HG02885 (cell line): ENCODE measurements at regions not wholly inside any gene's neighbourhood (a gene's known extent, or its start where the extent isn't known, plus 50 kb on each side); places are given as distances from the start of the nearest gene placed in this dataset.
"Not testable (repeated sequence)": the region's sequence is repeated elsewhere in the genome, so short reads cannot be mapped to it uniquely, and the experiment has no call there.

Source experiments
- ATAC-seq: cut with Tn5 transposase; IDR thresholded peaks from one replicate; pipeline ENCODE4 v1.9.1; 2021; ENCODE audit warnings: mild to moderate bottlenecking; ENCODE audit not compliant: unreplicated experiment, poor library complexity

DNA sequence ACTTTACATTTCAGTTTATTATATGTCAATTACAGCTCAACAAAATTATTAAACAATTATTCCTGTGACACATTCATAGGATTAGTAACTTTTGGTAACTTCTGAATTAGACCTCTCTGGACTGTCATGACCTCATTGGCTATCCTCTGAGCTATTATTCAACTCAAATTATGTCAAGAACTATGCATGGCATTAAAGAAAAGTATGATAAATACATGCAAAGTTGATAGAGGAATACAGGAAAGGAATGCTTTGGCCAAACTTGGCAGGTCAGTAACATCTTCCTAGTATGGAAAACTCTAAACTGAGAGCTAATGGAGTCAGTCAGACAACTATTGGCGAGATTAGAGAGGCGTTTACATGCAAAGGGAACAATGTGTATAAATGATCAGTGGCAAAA lies 158.4 kb downstream of the DUSP10 start:
- ATAC-seq: no peak

DNA sequence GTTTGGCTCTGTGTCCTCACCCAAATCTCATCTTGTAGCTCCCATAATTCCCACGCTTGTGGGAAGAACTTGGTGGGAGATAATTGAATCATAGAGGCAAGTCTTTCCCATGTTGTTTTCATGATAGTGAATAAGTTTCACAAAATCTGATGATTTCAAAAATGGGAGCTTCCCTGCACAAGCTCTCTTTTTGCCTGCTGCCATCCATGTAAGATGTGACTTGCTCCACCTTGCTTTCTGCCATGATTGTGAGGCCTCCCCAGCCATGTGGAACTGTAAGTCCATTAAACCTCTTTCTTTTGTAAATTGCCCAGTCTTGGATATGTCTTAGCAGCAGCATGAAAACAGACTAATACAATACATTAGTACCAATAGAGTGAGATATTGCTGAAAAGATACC lies 154.9 kb downstream of the DUSP10 start:
- ATAC-seq: not testable (repeated sequence)

DNA sequence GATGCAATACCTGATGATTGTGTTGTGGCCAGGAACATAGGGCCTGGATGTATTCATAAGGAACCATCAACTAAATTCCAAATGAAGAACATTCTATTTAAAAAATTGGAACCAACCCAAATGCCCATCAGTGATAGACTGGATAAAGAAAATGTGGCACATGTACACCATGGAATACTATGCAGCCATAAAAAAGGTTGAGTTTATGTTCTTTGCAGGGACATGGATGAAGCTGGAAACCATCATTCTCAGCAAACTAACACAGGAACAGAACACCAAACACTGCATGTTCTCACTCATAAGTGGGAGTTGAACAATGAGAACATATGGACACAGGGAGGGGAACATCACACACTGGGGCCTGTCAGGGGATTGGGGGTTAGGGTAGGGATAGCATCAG lies 150.6 kb downstream of the DUSP10 start:
- ATAC-seq: not testable (repeated sequence)

DNA sequence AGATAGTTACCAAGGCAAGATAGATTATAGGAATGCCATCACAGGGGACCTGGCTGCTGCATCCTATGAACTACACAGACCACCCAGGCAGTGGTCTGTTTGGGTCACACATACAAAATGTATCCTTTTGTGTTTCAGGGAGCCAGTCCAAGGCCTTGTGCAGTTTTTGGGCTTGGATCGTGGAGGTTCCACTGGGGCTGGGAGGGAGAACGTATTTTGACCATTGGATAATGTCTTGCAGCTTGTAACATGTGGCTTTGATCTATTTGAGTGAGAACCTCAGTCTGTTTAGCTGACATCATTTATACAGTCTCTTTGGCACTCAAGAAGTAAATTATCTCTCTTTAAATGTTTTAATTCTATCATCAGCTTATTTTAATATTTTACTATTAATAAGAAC lies 147.3 kb downstream of the DUSP10 start:
- no peak for ATAC-seq

DNA sequence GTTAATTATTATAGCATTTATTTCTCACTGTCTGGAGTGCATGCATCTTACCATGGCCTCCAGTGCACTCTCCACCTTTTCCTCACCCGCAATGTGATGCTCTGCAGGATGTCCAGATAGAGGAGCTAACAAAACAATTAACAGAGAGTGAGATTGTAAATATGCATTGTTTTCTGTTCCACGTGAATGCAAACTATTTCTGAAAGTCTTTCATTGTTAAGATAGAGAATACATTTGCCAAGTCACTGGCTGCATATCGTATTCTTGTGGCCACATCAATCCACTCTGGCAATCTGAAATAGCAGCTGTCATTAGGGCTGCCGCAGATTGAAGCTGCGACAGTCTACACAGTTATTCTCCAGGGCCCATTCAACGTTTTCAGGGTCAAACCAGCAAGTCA lies 143.8 kb downstream of the DUSP10 start:
- ATAC-seq: no peak

DNA sequence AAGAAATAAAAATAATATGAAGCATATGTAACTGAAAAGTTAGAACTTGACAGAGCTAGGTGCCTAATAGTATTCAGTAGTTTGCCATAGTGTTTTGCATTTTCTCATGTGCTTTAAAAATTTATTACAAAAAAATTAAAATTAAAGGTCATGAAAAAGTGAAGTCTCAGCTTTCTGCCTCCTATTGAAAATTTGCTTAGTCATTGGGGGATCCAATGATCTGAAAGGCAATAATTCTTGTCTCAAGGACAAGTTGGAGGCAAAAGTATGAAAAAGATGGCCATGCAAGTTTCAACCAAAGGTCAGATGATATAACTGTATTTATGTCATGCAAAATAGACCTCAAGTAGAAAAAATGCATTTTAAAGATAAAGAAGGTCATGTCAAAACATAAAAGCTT lies 140.7 kb downstream of the DUSP10 start:
- ATAC-seq: no peak

DNA sequence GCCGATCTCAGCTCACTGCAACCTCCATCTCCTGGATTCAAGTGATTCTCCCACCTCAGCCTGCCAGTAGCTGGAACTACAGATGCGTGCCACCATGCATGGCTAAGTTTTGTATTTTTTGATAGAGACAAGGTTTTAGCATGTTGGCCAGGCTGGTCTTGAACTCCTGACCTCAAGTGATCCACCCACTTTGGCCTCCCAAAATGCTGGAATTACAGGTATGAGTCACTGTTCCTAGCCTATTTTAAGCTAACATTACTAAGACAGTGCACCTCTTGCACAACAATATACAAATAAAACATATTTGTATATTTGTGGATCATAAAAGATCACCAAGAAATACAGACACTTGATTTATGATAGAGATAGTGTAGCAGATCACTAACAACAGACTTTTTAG lies 139.1 kb downstream of the DUSP10 start:
- no peak for ATAC-seq

DNA sequence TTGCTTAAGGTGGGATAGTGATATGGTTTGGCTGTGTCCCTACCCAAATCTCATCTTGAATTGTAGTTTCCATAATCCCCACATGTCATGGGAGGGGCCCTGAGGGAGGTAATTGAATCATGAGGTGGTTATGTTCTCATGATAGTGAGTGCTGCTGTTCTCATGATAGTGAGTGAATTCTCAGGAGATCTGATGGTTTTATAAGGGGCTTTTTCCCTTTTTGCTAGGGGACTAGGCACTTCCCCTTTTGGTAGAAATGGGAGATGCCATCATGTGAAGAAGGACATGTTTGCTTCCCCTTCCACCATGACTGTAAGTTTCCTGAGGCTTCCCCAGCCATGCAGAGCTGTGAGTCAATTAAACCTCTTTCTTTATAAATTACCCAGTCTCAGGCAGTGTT lies 137.5 kb downstream of the DUSP10 start:
- not testable (repeated sequence) for ATAC-seq

DNA sequence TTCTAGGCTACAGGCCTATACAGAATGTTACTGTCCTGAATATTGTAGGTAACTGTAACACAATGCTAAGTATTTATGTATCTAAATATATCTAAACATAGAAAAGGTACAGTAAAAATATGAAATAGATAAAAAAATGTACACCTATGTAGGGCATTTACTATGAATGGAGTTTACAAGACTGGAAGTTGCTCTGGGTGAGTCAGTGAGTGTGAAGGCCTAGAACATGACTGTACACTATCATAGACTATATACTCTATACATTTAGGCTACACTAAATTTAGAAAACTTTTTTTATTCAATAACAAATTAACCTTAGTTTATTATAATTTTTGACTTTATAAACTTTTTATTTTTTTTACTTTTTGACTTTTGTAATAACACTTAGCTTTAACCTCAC lies 136.9 kb downstream of the DUSP10 start:
- no peak for ATAC-seq

DNA sequence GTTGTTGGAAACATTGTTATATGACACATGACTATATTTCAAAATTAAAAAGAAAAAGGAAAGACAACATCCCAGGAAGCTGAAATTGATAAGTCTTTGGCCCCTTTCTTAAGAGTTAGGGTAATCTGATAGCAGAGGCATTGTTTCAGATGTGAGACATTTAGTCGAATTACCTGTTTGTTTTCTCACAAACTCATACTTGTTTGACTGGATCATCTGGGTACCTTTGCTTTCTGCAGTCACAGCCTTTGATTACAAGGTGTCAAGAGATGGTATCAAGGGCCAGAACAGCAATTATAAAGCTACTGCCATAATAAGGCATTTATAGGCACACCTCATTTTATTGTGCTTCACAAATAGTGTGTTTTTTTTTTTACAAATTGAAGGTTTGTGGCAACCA lies 136.3 kb downstream of the DUSP10 start:
- ATAC-seq: no peak

DNA sequence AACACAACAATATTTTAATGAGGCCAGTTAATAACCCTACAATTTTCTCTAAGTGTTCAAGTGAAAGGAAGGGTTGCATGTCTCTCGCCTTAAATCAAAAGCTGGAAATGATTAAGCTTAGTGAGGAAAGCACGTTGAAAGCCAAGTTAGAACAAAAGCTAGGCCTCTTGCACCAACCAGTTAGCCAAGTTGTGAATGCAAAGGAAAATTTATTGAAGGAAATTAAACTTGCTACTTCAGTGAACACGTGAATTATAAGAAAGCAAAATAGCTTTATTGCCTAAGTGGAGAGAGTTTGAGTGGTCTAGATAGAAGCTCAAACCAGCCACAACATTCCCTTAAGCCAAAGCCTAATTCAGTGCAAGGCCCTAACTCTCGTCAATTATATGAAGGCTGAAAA lies 135.6 kb downstream of the DUSP10 start:
- no peak for ATAC-seq

DNA sequence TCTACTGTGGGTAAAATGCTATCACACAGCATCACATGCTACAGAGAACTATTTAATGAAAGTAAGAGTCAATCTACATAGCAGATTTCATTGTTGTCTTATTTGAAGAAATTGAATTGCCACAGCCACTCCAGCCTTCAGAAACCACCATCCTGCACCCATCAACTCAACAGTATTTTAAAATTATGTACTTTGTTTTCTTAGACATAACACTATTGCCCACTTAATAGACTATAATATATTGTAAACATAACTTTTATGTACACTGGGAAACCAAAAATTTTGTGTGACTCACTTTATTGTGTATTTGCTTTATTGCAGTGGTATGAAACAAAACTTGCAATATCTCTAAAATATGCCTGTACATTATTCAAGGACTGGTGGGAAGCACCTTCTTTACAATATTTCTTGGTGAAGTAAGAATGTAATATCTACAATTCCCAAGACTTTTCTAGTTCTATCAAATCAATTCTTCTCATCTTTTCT lies 133.0 kb downstream of the DUSP10 start:
- no peak for ATAC-seq

DNA sequence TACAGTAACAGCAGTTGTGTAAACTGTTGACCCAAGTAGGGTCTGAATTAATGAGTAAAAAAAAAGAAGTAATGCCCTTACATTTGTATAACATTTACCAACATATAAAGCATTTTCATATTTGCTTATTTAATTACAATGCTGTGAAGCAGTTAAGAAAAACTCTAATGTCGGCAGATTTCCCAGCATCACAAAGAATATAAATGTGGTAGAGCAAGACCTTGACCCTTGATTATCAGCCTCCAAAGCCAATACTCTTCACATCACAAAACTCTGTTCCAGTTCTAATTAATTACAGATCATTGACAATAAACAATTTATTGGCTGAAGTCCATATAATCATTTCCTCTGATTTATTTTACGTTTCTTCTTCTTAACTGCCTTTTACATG lies 130.2 kb downstream of the DUSP10 start:
- no peak for ATAC-seq

DNA sequence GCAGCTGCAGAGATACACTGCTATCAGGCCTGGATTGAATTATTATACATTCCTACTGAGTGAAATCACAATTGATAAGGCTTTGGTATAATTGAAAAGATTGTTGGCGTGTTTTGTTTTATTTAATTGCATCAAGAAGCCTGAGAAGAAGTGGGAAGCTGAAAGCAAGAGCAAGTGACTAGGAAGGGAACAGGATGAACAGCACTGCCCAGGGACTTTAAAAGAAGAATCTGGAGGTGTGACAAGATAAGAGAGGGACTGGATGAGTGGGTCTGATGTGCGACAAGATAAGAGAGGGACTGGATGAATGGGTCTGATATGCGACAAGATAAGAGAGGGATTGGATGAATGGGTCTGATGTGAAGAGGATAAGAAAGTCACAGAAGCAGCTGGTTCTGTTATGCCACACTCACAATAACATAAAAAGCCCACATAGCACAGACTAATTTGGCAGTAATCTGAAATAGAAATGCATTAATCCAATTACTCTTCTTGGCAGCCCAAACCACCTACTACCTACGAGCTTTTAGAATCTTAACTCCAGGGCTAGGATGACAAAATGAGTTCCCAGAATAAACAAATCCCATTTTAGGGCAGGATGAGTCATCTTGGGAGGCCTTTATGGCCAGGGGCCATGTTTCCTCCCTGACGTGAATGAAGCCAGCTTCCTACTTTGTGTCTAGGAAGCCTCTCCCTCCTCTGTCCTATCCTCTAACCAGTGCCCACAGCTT lies 129.7 kb downstream of the DUSP10 start:
- no peak for ATAC-seq

DNA sequence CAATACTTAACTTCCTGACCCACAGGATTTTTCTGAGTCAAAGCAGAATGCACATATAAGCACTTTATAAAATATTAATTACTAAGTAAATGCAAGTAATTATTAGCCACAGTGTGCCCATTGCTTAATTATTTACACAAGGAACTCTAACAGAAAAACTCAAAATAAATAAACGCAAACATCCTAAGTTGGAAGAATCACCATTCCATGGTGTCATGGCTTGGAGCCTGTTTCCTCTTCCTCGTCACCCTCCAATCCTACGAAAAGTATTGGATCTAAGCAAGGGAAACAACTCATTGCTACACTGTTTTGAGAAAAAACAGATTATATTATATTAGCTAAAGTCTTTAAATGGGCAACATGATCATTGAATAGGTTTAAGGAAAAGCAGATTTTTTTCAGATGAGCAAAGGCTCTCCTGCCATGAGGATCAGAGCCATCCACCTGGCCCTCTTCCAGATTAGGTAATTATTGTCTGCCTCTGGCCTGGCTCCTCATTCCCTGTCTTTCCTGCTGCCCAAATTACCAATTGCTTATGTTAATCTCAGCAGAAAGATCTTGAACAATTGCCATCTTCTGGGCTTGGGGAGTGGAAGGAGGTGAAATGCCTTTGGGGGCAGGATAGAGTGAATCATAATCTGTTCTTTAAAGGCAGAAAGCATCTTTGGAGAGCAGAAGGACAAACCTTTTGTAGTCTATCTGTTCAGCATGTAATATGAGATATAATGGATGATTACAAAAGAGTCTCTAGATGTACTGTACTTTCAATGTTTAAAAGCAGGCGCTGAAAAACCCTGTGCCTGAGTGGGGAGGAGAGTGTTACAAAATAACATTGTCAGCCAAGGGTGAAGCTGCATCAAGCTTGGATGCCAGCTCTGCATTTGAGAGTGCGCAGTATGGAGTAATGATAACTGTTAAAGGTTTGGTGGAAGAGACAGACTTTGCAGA lies 121.2 kb downstream of the DUSP10 start:
- no peak for ATAC-seq

DNA sequence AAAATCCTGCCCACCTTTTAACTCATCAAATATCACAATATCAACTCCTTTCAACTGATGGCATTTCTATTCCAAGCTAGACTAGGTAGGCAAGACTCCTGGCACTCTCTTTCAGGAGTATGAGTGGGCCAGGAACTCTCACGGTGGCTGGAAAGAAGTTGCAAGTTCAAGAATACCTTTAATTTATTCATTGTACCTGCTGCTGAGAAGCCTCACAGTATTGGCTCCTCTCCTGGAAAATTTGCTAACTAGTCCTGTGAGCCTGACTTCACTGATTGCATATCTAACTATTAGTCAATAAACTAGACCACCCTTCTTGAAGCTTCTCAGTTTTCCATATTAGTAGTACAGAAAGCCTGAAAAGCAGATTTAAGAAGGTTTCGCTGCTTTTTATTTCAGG lies 120.2 kb downstream of the DUSP10 start:
- ATAC-seq: no peak

DNA sequence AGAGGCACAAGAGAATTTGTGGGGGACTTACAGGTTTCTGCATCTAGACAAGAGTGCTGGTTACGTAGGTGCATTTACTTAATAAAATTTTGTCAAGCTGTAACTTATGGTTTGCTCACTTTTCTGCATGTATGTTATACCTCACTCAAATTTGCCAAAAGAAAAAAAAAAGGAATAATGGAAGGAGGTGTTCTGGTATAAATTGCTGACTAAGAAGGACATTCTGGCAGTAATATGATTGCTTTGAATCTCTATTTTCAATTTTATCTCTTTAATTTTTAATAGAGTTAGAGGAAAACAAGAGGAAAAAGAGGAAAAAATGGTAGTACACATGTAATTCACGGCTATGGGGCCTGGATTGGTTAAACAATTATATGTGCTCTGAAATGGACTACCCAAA lies 119.5 kb downstream of the DUSP10 start:
- ATAC-seq: no peak

DNA sequence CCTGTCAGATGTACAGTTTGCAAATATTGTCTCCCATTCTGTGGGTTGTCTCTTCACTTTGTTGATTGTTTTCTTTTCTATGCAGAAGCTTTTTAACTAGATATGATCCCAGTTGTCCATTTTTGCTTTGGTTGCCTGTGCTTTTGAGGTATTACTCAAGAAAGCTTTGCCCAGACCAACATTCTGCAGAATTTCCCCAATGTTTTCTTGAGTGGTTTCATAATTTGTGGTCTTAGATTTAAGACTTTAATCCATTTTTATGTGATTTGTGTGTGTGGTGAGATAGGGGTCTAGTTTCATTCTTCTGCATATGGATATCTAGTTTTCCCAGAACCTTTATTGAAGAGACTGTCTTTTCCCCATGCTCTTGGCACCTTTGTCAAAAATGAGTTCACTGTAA lies 116.9 kb downstream of the DUSP10 start:
- no peak for ATAC-seq

DNA sequence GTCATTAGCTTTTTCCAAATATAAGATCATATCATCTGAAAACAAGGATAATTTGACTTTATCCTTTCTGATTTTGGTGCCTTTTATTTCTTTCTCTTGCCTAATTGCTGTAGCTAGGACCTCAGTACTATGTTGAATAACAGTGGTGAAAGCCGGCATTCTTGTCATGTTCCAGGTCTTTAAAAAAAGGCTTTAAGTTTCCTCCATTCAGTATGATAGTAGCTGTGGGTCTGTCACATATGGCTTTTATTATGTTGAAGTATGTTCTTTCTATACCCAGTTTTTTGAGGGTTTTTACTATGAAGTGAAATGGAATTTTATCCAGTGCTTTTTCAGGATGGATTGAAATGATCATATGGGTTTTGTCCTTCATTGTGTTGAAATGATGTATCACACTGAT lies 115.8 kb downstream of the DUSP10 start:
- no peak for ATAC-seq

DNA sequence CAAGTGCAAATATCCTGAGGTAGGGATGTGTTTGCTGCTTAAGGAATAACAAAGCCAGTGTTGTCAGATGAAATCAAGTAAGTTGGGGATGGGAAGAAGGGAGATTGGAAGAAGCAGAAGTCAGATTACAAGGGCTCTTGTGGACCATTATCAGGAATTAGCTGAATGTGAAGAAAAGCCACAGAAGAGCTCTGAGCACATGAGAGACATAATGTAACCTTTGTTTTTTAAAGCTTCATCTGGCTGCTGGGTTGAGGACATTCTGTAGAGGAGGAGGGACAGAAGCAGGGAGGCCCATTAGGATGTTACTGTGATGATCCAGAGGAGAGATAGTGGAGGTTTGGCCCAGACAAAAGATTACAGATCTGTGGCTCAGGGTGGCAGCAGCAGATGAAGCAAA lies 111.7 kb downstream of the DUSP10 start:
- ATAC-seq: no peak

DNA sequence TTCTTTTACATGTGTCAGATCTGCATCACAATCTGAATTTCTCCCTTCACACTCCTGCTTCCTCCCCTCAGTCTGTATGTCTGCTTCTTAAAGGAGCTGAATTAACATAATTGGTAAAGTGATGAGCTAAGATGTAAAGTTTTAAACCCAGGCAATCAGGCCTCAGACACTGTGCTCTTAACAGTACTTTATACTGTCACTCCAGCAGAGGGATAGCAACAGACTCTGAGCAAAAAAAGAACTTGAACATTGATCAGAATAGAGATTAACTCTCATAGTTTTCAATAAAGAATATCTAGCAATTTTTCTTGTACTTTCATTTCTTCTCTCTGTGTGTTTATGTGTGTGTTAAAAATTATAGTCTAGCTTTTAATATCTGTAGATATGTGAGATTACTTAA lies 110.3 kb downstream of the DUSP10 start:
- ATAC-seq: no peak

DNA sequence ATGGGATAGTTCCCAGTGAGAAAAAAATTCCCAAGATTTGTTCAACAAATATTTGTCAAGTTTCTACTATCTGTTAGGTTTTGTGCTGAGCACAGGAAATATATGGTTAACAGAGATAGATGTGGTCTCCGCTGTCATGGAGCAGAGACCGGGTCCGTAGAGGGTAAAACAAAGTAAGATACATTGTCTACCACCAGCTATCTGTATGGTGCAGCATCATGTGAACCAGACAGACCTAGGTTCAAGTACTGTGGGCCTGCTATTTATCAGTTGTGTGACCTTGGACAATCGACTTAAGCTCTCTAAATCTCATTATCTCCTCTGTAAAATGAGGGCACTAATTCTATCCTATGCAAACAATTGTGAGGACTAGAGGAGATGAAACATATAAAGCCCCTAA lies 109.8 kb downstream of the DUSP10 start:
- no peak for ATAC-seq
